Muscle layer of colon (tissue), 2 donors: ENCODE measurements at regions not wholly inside any gene's neighbourhood (a gene's known extent, or its start where the extent isn't known, plus 50 kb on each side); places are given as distances from the start of the nearest gene placed in this dataset.

ENCODE experiments used
- H3K27ac ChIP-seq: one replicate; pipeline ENCODE4 v1.7.0; 2013; ENCODE audit warnings: low read depth, mild to moderate bottlenecking, low read length, moderate library complexity
- H3K27me3 ChIP-seq, 2 donors: one replicate each; pipeline ENCODE4 v1.7.0; 2013; ENCODE audit warnings: low read length in 2 of 2, mild to moderate bottlenecking in 2 of 2; ENCODE audit not compliant: insufficient read depth in 2 of 2, control insufficient read depth in 1 of 2
- H3K36me3 ChIP-seq: one replicate; pipeline ENCODE4 v1.7.0; 2013; ENCODE audit warnings: mild to moderate bottlenecking, low read length; ENCODE audit not compliant: insufficient read depth
- H3K4me1 ChIP-seq: one replicate; pipeline ENCODE4 v1.7.0; 2013; ENCODE audit warnings: mild to moderate bottlenecking, low read length; ENCODE audit not compliant: insufficient read depth
- H3K4me3 ChIP-seq, 2 donors: one replicate each; pipeline ENCODE4 v1.7.0; 2013; ENCODE audit warnings: low read length in 2 of 2, low read depth in 1 of 2, mild to moderate bottlenecking in 1 of 2, moderate library complexity in 1 of 2
- H3K9ac ChIP-seq: one replicate; pipeline ENCODE4 v1.7.0; 2013; ENCODE audit warnings: low read length
- H3K9me3 ChIP-seq: one replicate; pipeline ENCODE4 v1.7.0; 2013; ENCODE audit warnings: mild to moderate bottlenecking, low read length
- donor health status: abdominal sarcoma.
- donor health status: Adenocarcinoma of cecum.

- Histone ChIP-seq H3K9ac (no peak overlapping the region), H3K36me3 (no peaks in the 10 kb centered on the region), H3K27ac (no peak overlapping the region), H3K4me3 (no peak overlapping the region), H3K27me3 (no peaks in the 10 kb centered on the region), H3K9me3 (no peaks in the 10 kb centered on the region), H3K4me1 (no peaks in the 10 kb centered on the region)
Observed at GRCh38 chr9:31839273-31839672, 545.2 kb upstream of the ACO1 start.

GRCh38 chr9:31840702-31841101, 543.7 kb upstream of the ACO1 start:
- Histone ChIP-seq H3K4me1 (no peaks in the 10 kb centered on the region), H3K4me3 (no peak overlapping the region), H3K9me3 (no peaks in the 10 kb centered on the region)

GRCh38 chr9:31847963-31848362, 536.5 kb upstream of the ACO1 start:
- no peak overlapping the region for H3K27ac ChIP-seq
- no peaks in the 10 kb centered on the region for H3K4me1 ChIP-seq
- H3K9ac ChIP-seq: no peak overlapping the region
- H3K4me3 ChIP-seq: no peak overlapping the region
- H3K9me3 ChIP-seq: no peaks in the 10 kb centered on the region
- H3K36me3 ChIP-seq: no peaks in the 10 kb centered on the region
- no peaks in the 10 kb centered on the region for H3K27me3 ChIP-seq

More at GRCh38 chr9:31840702-31841101, 543.7 kb upstream of the ACO1 start:
- Histone ChIP-seq H3K9ac (no peak overlapping the region), H3K36me3 (no peaks in the 10 kb centered on the region), H3K27me3 (no peaks in the 10 kb centered on the region), H3K27ac (no peak overlapping the region)

- Histone ChIP-seq H3K36me3 (no peaks in the 10 kb centered on the region), H3K27me3 (no peaks in the 10 kb centered on the region), H3K4me1 (no peaks in the 10 kb centered on the region), H3K9me3 (no peaks in the 10 kb centered on the region), H3K27ac (no peak overlapping the region), H3K9ac (no peak overlapping the region), H3K4me3 (no peak overlapping the region)
Observed at GRCh38 chr9:31848505-31849285, 535.7 kb upstream of the ACO1 start.

- Histone ChIP-seq H3K27me3 (no peaks in the 10 kb centered on the region), H3K9ac (no peak overlapping the region), H3K4me3 (no peak overlapping the region), H3K36me3 (no peaks in the 10 kb centered on the region), H3K9me3 (no peaks in the 10 kb centered on the region), H3K4me1 (no peaks in the 10 kb centered on the region), H3K27ac (no peak overlapping the region)
Observed at GRCh38 chr9:31854187-31854586, 530.3 kb upstream of the ACO1 start.

GRCh38 chr9:31868830-31869229, 515.6 kb upstream of the ACO1 start:
- no peak overlapping the region for H3K4me3 ChIP-seq
- no peaks in the 10 kb centered on the region for H3K9me3 ChIP-seq
- no peaks in the 10 kb centered on the region for H3K4me1 ChIP-seq
- H3K9ac ChIP-seq: no peak overlapping the region
- no peaks in the 10 kb centered on the region for H3K36me3 ChIP-seq
- H3K27ac ChIP-seq: no peak overlapping the region
- no peaks in the 10 kb centered on the region for H3K27me3 ChIP-seq

GRCh38 chr9:31870276-31870675, 514.2 kb upstream of the ACO1 start:
- Histone ChIP-seq H3K27ac (no peak overlapping the region), H3K9me3 (no peaks in the 10 kb centered on the region), H3K9ac (no peak overlapping the region), H3K27me3 (no peaks in the 10 kb centered on the region), H3K36me3 (no peaks in the 10 kb centered on the region), H3K4me1 (no peaks in the 10 kb centered on the region), H3K4me3 (no peak overlapping the region)

GRCh38 chr9:31873722-31874121, 510.7 kb upstream of the ACO1 start:
- H3K27me3 ChIP-seq: no peaks in the 10 kb centered on the region
- H3K9me3 ChIP-seq: no peaks in the 10 kb centered on the region
- H3K9ac ChIP-seq: no peak overlapping the region
- H3K4me1 ChIP-seq: no peaks in the 10 kb centered on the region
- no peaks in the 10 kb centered on the region for H3K36me3 ChIP-seq
- H3K4me3 ChIP-seq: no peak overlapping the region
- no peak overlapping the region for H3K27ac ChIP-seq

- Histone ChIP-seq H3K27me3 (no peaks in the 10 kb centered on the region), H3K9me3 (no peaks in the 10 kb centered on the region), H3K4me1 (no peaks in the 10 kb centered on the region), H3K36me3 (no peaks in the 10 kb centered on the region), H3K27ac (no peak overlapping the region), H3K4me3 (no peak overlapping the region), H3K9ac (no peak overlapping the region)
Observed at GRCh38 chr9:31894008-31894407, 490.4 kb upstream of the ACO1 start.

GRCh38 chr9:31908158-31908890, 476.1 kb upstream of the ACO1 start:
- H3K9me3 ChIP-seq: no peaks in the 10 kb centered on the region
- H3K27ac ChIP-seq: no peak overlapping the region
- H3K4me3 ChIP-seq: no peak overlapping the region
- no peaks in the 10 kb centered on the region for H3K36me3 ChIP-seq
- no peaks in the 10 kb centered on the region for H3K4me1 ChIP-seq
- H3K27me3 ChIP-seq: no peaks in the 10 kb centered on the region
- no peak overlapping the region for H3K9ac ChIP-seq

GRCh38 chr9:31908891-31909480, 475.5 kb upstream of the ACO1 start:
- no peak overlapping the region for H3K27ac ChIP-seq
- H3K4me1 ChIP-seq: no peaks in the 10 kb centered on the region
- no peak overlapping the region for H3K9ac ChIP-seq
- no peaks in the 10 kb centered on the region for H3K36me3 ChIP-seq
- H3K9me3 ChIP-seq: no peaks in the 10 kb centered on the region
- no peak overlapping the region for H3K4me3 ChIP-seq
- no peaks in the 10 kb centered on the region for H3K27me3 ChIP-seq
